Kidney (tissue), 13 donors: ENCODE measurements at regions not wholly inside any gene's neighbourhood (a gene's known extent, or its start where the extent isn't known, plus 50 kb on each side); places are given as distances from the start of the nearest gene placed in this dataset.

ENCODE experiments used
- DNase-seq, 5 donors: peaks; one replicate each; pipeline ENCODE4 v3.0.0-alpha.2; 2013 to 2020
- FAIRE-seq: peaks from 2 replicates; lab custom pipeline; 2012; peaks lifted over from hg19 to GRCh38; lab: Jason Lieb, UNC
- H3K27ac ChIP-seq, 2 donors: one replicate each; pipeline ENCODE4 v1.7.0; 2013; ENCODE audit warnings: low read depth in 2 of 2, low read length in 2 of 2, inconsistent platforms in 1 of 2
- H3K27me3 ChIP-seq: one replicate; pipeline ENCODE4 v1.7.1; 2013; ENCODE audit warnings: low read length, inconsistent platforms; ENCODE audit not compliant: control insufficient read depth, insufficient read depth
- H3K36me3 ChIP-seq, 3 donors: one replicate each; pipeline versions ENCODE4 v1.7.0 to v1.7.1; 2013; ENCODE audit warnings: low read length in 3 of 3, control low read depth in 1 of 3, inconsistent platforms in 1 of 3; ENCODE audit not compliant: insufficient read depth in 3 of 3, control insufficient read depth in 2 of 3
- H3K4me1 ChIP-seq, 3 donors: one replicate each; pipeline versions ENCODE4 v1.7.0 to v1.7.1; 2013; ENCODE audit warnings: low read length in 3 of 3, inconsistent platforms in 1 of 3, low read depth in 1 of 3; ENCODE audit not compliant: control insufficient read depth in 2 of 3, insufficient read depth in 2 of 3
- H3K4me3 ChIP-seq, 3 donors: one replicate each; pipeline versions ENCODE4 v1.7.0 to v1.8.1; 2013; ENCODE audit warnings: low read length in 3 of 3, control low read depth in 1 of 3, inconsistent platforms in 1 of 3
- H3K9ac ChIP-seq, 3 donors: one replicate each; pipeline versions ENCODE4 v1.7.0 to v1.7.1; 2013; ENCODE audit warnings: low read length in 3 of 3, control low read depth in 1 of 3, inconsistent platforms in 1 of 3
- H3K9me3 ChIP-seq, 3 donors: one replicate each; pipeline versions ENCODE4 v1.7.0 to v1.7.1; 2013; ENCODE audit warnings: low read length in 3 of 3, control low read depth in 1 of 3, inconsistent platforms in 1 of 3; ENCODE audit not compliant: control insufficient read depth in 2 of 3, insufficient read depth in 1 of 3
- intact Hi-C: fragments of 100-400 bp; cut with DNase I; formaldehyde crosslinking; loops from one replicate; pipeline ENCODE4 v1.11.1; 2022
- TF ChIP-seq, protein P1 (sequence below): IDR thresholded peaks from 3 replicates; pipeline ENCODE4 v1.5.1; 2012; ENCODE audit warnings: mild to moderate bottlenecking, moderate library complexity, borderline replicate concordance; ENCODE audit not compliant: insufficient read depth; ENCODE audit errors: extremely low read depth
- donor health status: control.
- donor health status: control.
- donor health status: control.
- donor health status: control.
- donor health status: control.
- donor health status: DM: yes; HTN: yes; CAD: no.
- donor health status: Normal renal cell carcinoma (clear cell type).

DNA sequence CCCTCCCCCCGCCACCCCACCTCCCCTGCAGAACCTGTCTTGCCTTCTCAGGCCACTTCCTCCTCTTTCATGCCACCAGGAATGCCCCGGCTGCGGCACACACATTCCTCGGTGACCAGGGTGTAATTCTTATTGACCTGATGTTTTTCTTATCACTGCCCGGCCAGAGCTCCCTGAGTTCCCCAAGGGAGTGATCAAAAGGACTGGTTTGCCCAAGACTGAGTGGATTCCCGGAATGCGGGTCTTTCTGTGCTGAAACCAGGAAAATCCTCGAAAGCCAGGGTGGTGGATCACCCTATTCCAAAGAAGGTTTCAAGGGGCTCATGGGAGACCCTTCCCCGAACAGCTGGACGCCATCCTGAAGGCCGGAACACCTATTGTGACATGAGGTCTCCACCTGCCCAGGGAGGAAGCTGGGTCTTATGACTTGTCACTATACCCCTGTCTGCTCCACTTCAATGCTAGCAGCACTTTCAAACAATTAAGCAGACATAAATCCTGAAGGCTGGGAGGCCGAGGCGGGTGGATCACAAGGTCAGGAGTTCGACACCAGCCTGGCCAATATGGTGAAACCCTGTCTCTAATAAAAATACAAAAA lies 53.0 kb upstream of the RPL38 start:
- FAIRE-seq: no peak
- H3K4me3 ChIP-seq: no peak overlapping the region
- TF ChIP-seq, protein P1, sequence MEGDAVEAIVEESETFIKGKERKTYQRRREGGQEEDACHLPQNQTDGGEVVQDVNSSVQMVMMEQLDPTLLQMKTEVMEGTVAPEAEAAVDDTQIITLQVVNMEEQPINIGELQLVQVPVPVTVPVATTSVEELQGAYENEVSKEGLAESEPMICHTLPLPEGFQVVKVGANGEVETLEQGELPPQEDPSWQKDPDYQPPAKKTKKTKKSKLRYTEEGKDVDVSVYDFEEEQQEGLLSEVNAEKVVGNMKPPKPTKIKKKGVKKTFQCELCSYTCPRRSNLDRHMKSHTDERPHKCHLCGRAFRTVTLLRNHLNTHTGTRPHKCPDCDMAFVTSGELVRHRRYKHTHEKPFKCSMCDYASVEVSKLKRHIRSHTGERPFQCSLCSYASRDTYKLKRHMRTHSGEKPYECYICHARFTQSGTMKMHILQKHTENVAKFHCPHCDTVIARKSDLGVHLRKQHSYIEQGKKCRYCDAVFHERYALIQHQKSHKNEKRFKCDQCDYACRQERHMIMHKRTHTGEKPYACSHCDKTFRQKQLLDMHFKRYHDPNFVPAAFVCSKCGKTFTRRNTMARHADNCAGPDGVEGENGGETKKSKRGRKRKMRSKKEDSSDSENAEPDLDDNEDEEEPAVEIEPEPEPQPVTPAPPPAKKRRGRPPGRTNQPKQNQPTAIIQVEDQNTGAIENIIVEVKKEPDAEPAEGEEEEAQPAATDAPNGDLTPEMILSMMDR: no peak
- no peaks in the 10 kb centered on the region for H3K36me3 ChIP-seq
- peak in 4 of 5 donors; percentile 47 to 71 (median 48) for DNase-seq
- H3K9me3 ChIP-seq: no peaks in the 10 kb centered on the region
- H3K27ac ChIP-seq: no peak overlapping the region
- intact Hi-C loops: no loop called here
- no peaks in the 10 kb centered on the region for H3K27me3 ChIP-seq
- no peaks in the 10 kb centered on the region for H3K4me1 ChIP-seq
- no peak overlapping the region for H3K9ac ChIP-seq

DNA sequence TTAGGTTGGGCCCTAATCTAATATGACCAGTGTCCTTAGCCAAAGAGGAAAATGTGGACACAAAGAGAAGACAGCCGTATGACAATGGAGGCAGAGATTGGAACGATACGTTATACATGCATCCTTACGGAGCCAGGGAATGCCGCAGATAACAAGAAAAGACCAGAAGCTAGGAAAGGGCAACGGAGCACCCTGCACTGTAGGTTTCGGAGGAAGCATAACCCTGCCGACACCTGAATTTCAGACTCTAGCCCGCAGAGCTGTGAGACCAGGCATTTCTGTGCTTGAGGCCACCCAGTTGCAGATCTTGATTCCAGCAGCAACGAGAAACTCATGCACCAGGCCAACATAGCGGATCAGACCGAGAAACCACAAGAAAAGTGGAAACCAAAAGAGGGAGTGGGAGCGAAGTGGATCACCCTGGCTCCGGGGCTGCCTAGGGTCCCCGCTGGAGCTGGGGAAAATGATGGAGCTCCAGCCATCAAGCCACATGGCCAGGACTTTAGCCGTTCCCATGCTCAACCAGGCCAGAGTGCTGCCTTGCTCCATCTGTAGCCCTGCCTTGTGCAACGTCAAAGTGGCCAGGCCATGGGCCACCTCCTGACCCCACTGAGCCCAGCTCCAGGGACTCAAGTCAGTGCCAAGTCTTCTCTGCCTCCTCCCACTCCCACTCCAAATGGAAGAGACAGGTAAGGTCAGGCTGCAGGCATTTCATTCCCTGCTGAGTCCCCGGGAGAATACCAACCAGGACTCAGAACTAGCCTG lies 51.7 kb upstream of the RPL38 start:
- Histone ChIP-seq H3K27ac (no peak overlapping the region), H3K9me3 (no peaks in the 10 kb centered on the region), H3K36me3 (no peaks in the 10 kb centered on the region), H3K4me3 (no peak overlapping the region), H3K27me3 (no peaks in the 10 kb centered on the region), H3K4me1 (no peaks in the 10 kb centered on the region), H3K9ac (no peak overlapping the region)
- no peak for FAIRE-seq
- peak in 1 of 5 donors; percentile 4 for DNase-seq
- TF ChIP-seq, protein P1: no peak
- intact Hi-C loops: no loop called here

DNA sequence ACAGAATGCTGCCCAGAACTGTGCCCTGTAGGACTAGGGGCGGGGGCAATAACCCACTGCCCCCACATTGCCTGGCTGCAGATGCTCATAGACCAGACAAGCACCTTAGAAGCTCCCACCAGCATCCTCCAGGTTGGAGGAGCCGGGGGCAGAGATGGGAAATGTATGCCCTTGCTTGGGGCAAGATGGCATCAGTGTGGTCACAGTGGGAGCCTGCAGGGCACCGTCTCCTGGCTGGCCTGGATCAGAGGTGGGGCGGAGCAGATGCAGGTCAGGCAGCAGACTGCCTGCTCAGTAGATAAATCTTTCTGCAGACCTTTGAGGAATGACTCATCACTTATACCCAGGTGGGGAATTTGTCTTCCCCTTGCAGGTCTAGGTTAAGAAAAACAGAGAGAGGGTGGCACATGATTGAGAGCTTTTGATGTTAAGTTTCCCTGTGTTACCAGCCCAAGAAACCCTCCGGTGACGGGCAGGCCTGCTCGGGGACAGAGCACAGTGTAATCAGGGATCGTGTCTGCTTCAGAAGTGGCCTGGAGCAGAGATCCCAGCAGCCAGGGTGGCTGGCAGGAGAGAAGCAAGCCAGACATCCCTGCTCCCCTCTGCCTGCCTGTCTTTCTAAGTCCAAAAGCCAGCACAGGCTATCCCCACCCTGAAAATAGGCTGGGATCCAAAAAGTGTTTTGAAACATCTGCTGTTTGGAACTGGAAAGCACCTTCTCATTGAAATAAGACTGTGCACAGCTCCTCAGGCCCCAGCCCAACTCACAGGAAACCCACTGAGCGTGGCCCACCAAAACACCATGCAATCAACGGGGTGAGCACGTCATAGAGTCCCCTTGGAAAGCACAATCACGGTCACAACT lies 50.7 kb upstream of the RPL38 start:
- H3K9me3 ChIP-seq: peaks cover 0 to 2% (median 0%) of the 10 kb centered on the region in 3 donors
- DNase-seq: peak in 3 of 5 donors; percentile 33 to 59 (median 35)
- TF ChIP-seq, protein P1: no peak
- intact Hi-C loops: no loop called here
- H3K36me3 ChIP-seq: no peaks in the 10 kb centered on the region
- H3K4me3 ChIP-seq: no peak overlapping the region
- no peak overlapping the region for H3K27ac ChIP-seq
- FAIRE-seq: no peak
- H3K4me1 ChIP-seq: no peaks in the 10 kb centered on the region
- no peaks in the 10 kb centered on the region for H3K27me3 ChIP-seq
- no peak overlapping the region for H3K9ac ChIP-seq
